DND-41 (cell line): ENCODE measurements at regions not wholly inside any gene's neighbourhood (a gene's known extent, or its start where the extent isn't known, plus 50 kb on each side); places are given as distances from the start of the nearest gene placed in this dataset.

Experiments used
- ATAC-seq: fragments of 200-7000 bp; cut with Tn5 transposase; 3 replicates; pipeline ENCODE4 v1.9.1; 2021; ENCODE audit warnings: low read depth; ENCODE audit not compliant: insufficient read depth
- DNase-seq: peaks from one replicate; pipeline ENCODE4 v3.0.0-alpha.2; 2020
- H2AFZ ChIP-seq: 2 replicates; pipeline ENCODE4 v1.6.0; 2012; ENCODE audit warnings: low read depth, low read length
- H3K27ac ChIP-seq: 2 replicates; pipeline ENCODE4 v1.5.1; 2012; ENCODE audit warnings: low read length, inconsistent platforms
- H3K27me3 ChIP-seq: fragments of 200-600 bp; sonication (generic); 2 replicates; pipeline ENCODE4 v1.6.0; 2012; ENCODE audit warnings: low read length, mild to moderate bottlenecking, inconsistent platforms; ENCODE audit not compliant: insufficient read depth, poor library complexity
- H3K36me3 ChIP-seq: 2 replicates; pipeline ENCODE4 v1.5.1; 2012; ENCODE audit warnings: low read length, inconsistent platforms; ENCODE audit not compliant: insufficient read depth
- H3K4me1 ChIP-seq: 2 replicates; pipeline ENCODE4 v1.5.1; 2012; ENCODE audit warnings: mild to moderate bottlenecking, low read length; ENCODE audit not compliant: insufficient read depth
- H3K4me2 ChIP-seq: 2 replicates; pipeline ENCODE4 v1.6.0; 2012; ENCODE audit warnings: mild to moderate bottlenecking, moderate library complexity, low read length, inconsistent platforms; ENCODE audit not compliant: insufficient read depth
- H3K4me3 ChIP-seq, 2 experiments: fragments of 200-600 bp in 1 of 2; shearing (Covaris generic) in 1 of 2; 2 replicates each; pipeline ENCODE4 v1.5.1; 2012 to 2016; ENCODE audit warnings: inconsistent platforms in 2 of 2, low read length in 2 of 2, mild to moderate bottlenecking in 2 of 2, low read depth in 1 of 2, moderate library complexity in 1 of 2
- H3K79me2 ChIP-seq: 2 replicates; pipeline ENCODE4 v1.6.0; 2012; ENCODE audit warnings: low read length, inconsistent platforms; ENCODE audit not compliant: insufficient read depth
- H3K9ac ChIP-seq: 2 replicates; pipeline ENCODE4 v1.6.0; 2012; ENCODE audit warnings: low read depth, mild to moderate bottlenecking, inconsistent platforms, low read length, moderate library complexity
- H3K9me3 ChIP-seq: 2 replicates; pipeline ENCODE4 v1.5.1; 2012; ENCODE audit warnings: low read length, moderate library complexity, mild to moderate bottlenecking, inconsistent platforms; ENCODE audit not compliant: insufficient read depth, severe bottlenecking
- H4K20me1 ChIP-seq: 2 replicates; pipeline ENCODE4 v1.6.0; 2012; ENCODE audit warnings: low read length; ENCODE audit not compliant: insufficient read depth
- CTCF ChIP-seq: IDR thresholded peaks from 2 replicates; pipeline ENCODE4 v1.5.1; 2012; ENCODE audit warnings: borderline replicate concordance, low read length, moderate library complexity, mild to moderate bottlenecking; ENCODE audit not compliant: poor library complexity, severe bottlenecking; ENCODE audit errors: extremely low read depth
- EZH2 ChIP-seq: IDR thresholded peaks from 3 replicates; pipeline ENCODE4 v1.6.1; 2012; ENCODE audit warnings: borderline replicate concordance, low read depth, mild to moderate bottlenecking, moderate library complexity, low read length, inconsistent platforms; ENCODE audit not compliant: severe bottlenecking

- H3K27ac ChIP-seq = no peak overlapping the region
- H3K4me3 ChIP-seq = no peak overlapping the region
- no peak overlapping the region for H3K9ac ChIP-seq
- DNase-seq = no peak
- H3K9me3 ChIP-seq = no peaks in the 10 kb centered on the region
- no peak for ATAC-seq
- no peaks in the 10 kb centered on the region for H3K36me3 ChIP-seq
- TF ChIP-seq EZH2 (no peak), CTCF (no peak)
- no peaks in the 10 kb centered on the region for H3K79me2 ChIP-seq
- no peaks in the 10 kb centered on the region for H3K4me1 ChIP-seq
- H3K27me3 ChIP-seq = peaks cover 6% of the 10 kb centered on the region
- H3K4me2 ChIP-seq = no peak overlapping the region
- H2AFZ ChIP-seq = no peak overlapping the region
- H4K20me1 ChIP-seq = no peaks in the 10 kb centered on the region
These were observed 104.8 kb downstream of the MAFB start for GRCh38 chr20:40584130-40584809.

- no peak overlapping the region for H3K4me2 ChIP-seq
- H3K9ac ChIP-seq = no peak overlapping the region
These were observed 105.4 kb downstream of the MAFB start for GRCh38 chr20:40583636-40584035.

GRCh38 chr20:40583205-40583604 lies 105.8 kb downstream of the MAFB start:
- no peak for TF ChIP-seq CTCF
- H2AFZ ChIP-seq = no peak overlapping the region
- no peaks in the 10 kb centered on the region for H3K79me2 ChIP-seq
- H3K36me3 ChIP-seq = no peaks in the 10 kb centered on the region
- H4K20me1 ChIP-seq = no peaks in the 10 kb centered on the region
- no peak overlapping the region for H3K4me3 ChIP-seq
- no peak for ATAC-seq
- no peak for DNase-seq
- H3K4me2 ChIP-seq = no peak overlapping the region
- H3K9ac ChIP-seq = no peak overlapping the region
- H3K4me1 ChIP-seq = no peaks in the 10 kb centered on the region
- H3K9me3 ChIP-seq = no peaks in the 10 kb centered on the region
- H3K27ac ChIP-seq = no peak overlapping the region
- H3K27me3 ChIP-seq = peaks cover 8% of the 10 kb centered on the region

More at GRCh38 chr20:40583636-40584035, 105.4 kb downstream of the MAFB start:
- Histone ChIP-seq H3K27me3 (peaks cover 6% of the 10 kb centered on the region), H3K36me3 (no peaks in the 10 kb centered on the region), H3K9me3 (no peaks in the 10 kb centered on the region), H3K79me2 (no peaks in the 10 kb centered on the region), H3K4me1 (no peaks in the 10 kb centered on the region), H4K20me1 (no peaks in the 10 kb centered on the region), H2AFZ (no peak overlapping the region), H3K4me3 (no peak overlapping the region), H3K27ac (no peak overlapping the region)
- ATAC-seq (no peak), DNase-seq (no peak)
- TF ChIP-seq CTCF = no peak
- TF ChIP-seq EZH2 = no peak
